ENCODE measurements at regions not wholly inside any gene's neighbourhood (a gene's known extent, or its start where the extent isn't known, plus 50 kb on each side); places are given as distances from the start of the nearest gene placed in this dataset.

DNA sequence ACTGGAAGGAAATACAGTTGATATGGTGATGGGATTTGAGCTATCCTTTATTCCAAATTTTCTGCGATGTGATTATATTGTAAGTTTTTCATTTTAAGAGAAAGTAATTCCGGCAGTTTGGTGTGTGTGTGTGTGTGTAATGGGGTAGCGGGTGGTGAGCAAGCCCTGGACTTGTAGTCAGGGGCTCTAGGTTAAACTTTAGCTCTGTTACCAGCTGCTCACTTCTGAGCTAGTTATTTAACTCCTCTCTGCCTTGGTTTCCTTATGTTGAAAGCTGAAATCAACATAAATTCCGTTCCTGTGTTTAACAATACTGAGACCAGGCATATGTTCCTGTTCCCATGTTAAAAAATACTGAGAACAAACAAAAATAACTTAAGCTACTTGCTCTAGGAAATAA lies 174.1 kb upstream of the CASK start:
- DNase-seq (ENCODE audit: extremely low read depth in 1 of 2, low read depth in 1 of 2) = no peak

DNA sequence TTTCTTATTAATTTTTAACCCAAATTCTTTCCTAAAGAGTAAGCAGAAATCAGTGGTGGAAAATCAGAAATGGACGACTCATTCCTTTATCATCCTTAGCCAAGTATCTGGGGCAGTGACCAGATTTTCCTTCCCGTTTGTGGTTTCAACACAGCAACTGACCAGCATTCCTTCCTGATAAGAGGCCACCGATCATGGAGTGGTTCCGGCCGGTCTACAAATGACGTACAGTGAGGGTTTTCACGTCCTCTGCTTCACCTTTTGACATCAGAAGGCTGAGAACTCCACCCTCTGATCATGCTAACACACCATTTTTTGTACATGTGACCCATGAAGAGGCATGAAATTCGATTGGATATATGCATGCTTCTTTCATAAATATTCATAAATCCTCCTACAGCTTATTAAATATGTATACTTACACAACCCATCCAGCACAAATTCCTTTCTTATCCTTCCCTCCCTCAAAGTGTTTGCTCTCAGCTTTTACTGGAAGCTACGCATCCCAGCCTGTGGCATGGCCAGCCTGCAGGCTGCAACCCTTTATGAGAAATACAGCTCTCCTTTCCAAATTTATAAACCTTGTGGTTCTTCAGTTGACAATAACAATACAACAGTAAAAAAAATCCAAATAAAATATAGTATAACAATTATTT lies 173.0 kb upstream of the CASK start:
- no peak for DNase-seq (ENCODE audit: extremely low read depth in 1 of 2, low read depth in 1 of 2)

GRCh38 chrX:42094218-42094617 lies 170.9 kb upstream of the CASK start:
- no peak for DNase-seq (ENCODE audit: extremely low read depth in 1 of 2, low read depth in 1 of 2)

- no peak for DNase-seq (ENCODE audit: extremely low read depth in 1 of 2, low read depth in 1 of 2)
These were observed 170.4 kb upstream of the CASK start for GRCh38 chrX:42093756-42094155.

GRCh38 chrX:42090395-42090794 lies 167.0 kb upstream of the CASK start:
- no peak for DNase-seq (ENCODE audit: extremely low read depth in 1 of 2, low read depth in 1 of 2)

DNA sequence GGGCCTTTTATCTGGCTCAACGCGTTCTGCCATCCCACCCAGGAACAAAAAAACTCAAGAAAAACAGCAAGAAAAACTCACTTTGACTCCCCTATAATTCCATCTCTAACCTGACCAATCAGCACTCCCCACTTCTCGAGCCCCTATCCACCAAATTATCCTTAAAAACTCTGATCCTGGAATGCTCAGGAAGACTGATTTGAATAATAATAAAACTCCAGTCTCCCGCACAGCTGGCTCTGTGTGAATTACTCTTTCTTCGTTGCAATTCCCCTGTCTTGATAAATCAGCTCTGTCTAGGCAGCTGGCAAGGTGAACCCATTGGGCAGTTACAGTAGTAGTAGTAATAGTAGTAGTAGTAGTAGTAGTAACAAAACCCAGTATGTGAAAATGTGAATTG lies 165.7 kb upstream of the CASK start:
- no peak for DNase-seq (ENCODE audit: extremely low read depth in 1 of 2, low read depth in 1 of 2)

DNA sequence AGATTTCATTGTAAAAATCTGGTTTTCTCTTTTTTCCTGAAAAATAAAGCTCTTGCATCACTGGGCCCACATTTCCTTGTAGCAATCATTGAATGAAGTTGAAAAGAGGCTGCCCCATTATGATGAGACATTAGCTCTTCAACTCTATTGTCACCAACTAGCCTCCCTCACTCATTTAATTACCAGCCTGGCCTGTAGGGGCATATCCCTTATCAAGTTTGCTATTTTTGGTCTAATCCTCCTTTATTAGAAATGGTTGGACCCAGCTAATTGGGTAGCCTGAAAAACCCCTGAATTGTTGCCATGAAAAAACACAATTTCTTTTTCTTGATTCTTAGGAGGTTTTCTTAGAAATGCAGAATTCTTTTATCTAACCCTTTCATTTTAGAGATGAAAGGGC lies 164.6 kb upstream of the CASK start:
- no peak for DNase-seq (ENCODE audit: extremely low read depth in 1 of 2, low read depth in 1 of 2)

DNA sequence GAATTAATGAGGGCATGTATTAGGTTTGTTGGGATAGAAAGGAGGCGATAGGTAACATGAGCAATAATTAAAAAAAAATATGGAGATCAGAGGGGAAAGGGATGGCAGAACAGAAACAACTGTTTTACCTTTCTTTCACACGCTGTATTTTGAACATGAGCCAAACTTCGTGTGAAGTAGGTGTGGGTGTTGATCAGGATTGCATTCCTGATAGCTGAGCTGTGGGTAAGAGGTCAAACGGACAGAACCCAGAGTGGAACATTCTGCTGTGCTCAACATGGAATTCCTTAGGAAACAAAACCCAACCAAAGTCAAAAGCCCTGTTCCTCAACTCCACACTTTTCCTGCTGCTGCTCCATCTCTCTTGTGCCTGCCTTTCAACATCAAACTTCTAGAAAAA lies 162.5 kb upstream of the CASK start:
- DNase-seq (ENCODE audit: extremely low read depth in 1 of 2, low read depth in 1 of 2) = no peak

DNA sequence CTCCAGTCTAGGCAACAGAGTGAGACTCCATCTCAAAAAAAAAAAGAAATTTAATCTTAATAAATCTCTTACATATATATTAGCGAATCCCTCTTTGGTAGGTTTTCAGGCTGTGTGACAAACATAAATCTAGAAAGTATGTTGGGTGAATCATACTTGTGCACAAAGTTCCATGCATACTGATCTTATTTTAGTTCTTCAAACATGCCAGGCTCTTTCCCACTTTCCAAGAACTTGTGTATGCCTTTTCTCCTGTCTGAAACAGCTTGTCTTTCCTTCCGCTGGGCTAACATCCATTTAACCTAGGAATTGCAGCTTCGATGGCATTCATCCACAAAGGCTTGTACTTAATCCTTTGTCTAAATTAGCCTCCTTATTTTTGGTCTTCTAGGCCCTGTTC lies 156.6 kb upstream of the CASK start:
- no peak for DNase-seq (ENCODE audit: extremely low read depth in 1 of 2, low read depth in 1 of 2)

DNA sequence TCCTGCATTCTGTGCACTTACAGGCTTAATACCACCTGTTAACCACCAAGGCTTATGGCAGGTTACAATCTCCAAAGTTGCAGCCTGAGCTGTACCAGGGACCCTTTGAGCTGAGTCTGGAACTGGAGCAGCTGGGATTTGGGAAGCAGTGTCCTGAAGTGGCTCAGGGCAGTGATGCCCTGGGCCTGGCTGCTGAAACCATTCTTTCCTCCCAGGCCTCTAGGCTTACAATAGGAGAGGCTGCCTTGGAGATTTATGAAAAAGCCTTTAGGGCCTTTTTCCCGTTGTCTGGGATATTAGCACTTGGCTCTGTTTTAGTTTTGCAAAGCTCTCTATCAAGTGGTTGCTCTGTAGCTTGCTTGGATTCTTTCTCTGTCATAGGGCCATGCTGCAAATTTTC lies 154.3 kb upstream of the CASK start:
- DNase-seq (ENCODE audit: extremely low read depth in 1 of 2, low read depth in 1 of 2) = no peak

GRCh38 chrX:42075032-42075431 lies 151.7 kb upstream of the CASK start:
- no peak for DNase-seq (ENCODE audit: extremely low read depth in 1 of 2, low read depth in 1 of 2)

GRCh38 chrX:42073448-42073847 lies 150.1 kb upstream of the CASK start:
- no peak for DNase-seq (ENCODE audit: extremely low read depth in 1 of 2, low read depth in 1 of 2)

GRCh38 chrX:42070866-42071265 lies 147.5 kb upstream of the CASK start:
- no peak for DNase-seq (ENCODE audit: extremely low read depth in 1 of 2, low read depth in 1 of 2)

DNA sequence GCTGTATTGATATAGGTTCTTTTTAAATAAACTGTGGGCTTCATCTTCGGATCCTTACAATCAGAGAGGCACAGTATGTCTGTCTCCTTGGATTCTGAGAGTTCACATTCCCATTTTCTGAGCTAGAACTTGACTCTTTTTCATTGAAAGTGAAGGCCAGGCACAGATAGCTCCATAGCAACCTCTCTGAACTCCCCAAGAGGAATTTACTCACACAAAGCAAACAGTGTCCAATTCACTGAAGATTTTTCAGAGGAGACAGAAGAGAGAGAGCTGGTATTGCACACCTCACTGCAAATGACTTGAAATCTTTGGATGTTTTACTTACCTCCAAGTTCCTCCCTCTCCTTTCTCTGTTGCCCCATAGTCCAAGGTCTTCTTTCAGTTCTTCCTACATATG lies 130.9 kb upstream of the CASK start:
- DNase-seq (ENCODE audit: extremely low read depth in 1 of 2, low read depth in 1 of 2) = no peak

DNA sequence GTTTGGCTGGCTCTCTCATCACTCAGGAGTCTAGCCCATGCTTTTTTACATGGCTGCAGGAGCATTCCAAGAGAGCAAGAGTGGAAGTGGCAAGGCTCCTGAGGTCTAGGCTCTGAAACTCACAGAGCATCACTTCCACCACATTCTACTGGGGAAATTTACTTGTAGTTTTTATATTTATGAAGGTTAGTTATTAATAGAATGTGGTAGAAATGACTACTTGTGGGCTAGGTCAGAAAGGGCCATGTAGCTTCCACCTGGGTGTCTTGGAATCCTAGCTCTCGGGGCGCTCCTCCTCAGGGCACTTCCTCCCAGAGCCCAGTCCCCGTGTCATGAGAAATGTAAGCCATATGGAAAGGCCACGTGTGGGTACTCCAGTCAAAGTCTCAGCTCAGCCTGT lies 127.0 kb upstream of the CASK start:
- DNase-seq (ENCODE audit: extremely low read depth in 1 of 2, low read depth in 1 of 2) = no peak

DNA sequence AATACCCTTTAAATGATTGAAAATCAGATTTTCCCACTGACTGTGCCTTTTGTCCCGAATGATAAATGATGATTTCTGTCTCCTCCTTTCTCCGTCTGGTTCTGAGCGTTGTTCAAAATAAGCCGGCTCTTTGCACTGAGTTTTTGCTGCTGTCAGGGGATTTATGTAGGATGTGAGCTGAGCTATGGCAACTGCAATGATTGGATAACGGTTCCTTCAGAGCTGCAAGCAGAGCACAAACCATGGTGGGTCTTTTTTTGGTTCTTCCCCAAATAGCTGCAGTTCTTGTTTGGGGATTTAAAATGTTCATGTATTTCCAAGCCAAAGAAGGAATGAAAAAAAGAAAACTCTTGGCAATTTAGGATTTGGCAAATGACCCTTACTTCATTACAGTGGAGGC lies 124.5 kb upstream of the CASK start:
- DNase-seq (ENCODE audit: extremely low read depth in 1 of 2, low read depth in 1 of 2) = no peak

GRCh38 chrX:42028109-42028508 lies 104.8 kb upstream of the CASK start:
- DNase-seq (ENCODE audit: extremely low read depth in 1 of 2, low read depth in 1 of 2) = no peak

DNA sequence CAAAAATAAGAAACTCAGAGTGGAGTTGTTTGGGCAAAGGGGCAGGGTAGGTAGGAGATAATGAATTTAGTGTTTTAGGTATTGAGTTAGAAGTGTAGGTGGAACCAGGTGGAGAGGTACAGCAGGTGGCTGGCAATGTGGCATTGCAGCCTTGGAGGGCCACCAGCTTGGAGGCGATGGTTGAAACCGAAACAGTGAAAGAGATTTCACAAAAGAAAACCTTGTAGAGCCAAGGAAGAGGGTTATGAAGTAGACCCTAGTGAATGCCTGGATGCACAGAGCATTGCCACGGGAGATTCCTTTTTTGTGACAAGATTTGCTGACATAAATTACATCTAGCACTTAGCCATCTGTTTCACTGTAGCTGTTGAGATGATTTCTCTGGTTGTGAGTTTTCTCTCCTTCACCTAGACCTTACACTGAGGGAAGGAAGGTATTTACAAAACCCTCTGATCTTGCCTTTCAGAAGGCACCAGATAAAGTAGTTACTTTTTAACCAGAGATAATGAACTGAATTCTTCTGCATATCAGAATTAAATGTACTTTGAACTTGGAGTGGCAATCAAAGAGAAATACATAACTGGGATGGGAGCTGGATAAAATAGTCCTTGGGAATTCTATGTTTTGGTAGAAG lies 104.1 kb upstream of the CASK start:
- no peak for DNase-seq (ENCODE audit: extremely low read depth in 1 of 2, low read depth in 1 of 2)

DNA sequence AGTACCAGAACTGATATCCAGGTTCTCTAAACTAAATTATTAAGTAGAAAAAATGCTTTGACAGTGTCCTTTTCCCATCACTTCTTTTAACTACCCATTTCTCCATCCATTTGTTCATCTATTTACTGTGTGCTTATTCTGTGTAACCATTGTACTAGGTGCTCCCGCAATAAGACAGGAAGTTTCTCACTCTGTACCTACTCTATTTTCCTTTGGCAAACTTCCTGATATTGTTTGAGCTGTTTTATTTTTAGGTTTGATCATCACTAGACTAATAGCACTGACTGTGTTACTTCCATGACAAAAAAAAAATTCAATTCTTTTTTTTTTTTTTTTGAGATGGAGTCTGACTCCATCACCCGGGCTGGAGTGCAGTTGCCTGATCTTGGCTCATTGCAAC lies 102.5 kb upstream of the CASK start:
- DNase-seq (ENCODE audit: extremely low read depth in 1 of 2, low read depth in 1 of 2) = no peak

- DNase-seq (ENCODE audit: extremely low read depth in 1 of 2, low read depth in 1 of 2) = no peak
These were observed 99.8 kb upstream of the CASK start for GRCh38 chrX:42023122-42023521.

- no peak for DNase-seq (ENCODE audit: extremely low read depth in 1 of 2, low read depth in 1 of 2)
These were observed 98.8 kb upstream of the CASK start for GRCh38 chrX:42022158-42022557.

DNA sequence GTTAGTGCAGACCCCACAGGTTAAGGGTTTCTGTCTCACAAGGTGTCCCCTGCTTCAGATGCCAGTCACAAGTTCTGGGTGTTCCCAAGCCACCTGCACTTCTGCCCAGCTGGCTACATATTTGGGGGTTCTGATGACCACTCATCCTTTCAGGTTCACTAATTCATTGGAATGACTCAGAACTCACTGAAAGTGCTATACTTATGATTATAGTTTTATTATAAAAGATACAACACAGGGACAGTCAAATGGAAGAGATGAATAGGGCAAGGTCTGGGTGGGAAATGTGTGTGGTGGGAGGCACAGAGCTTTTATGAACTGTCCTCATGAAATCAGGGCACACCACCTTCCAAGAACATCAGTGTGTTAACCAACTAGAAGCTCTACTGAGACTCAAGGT lies 97.7 kb upstream of the CASK start:
- no peak for DNase-seq (ENCODE audit: extremely low read depth in 1 of 2, low read depth in 1 of 2)

DNA sequence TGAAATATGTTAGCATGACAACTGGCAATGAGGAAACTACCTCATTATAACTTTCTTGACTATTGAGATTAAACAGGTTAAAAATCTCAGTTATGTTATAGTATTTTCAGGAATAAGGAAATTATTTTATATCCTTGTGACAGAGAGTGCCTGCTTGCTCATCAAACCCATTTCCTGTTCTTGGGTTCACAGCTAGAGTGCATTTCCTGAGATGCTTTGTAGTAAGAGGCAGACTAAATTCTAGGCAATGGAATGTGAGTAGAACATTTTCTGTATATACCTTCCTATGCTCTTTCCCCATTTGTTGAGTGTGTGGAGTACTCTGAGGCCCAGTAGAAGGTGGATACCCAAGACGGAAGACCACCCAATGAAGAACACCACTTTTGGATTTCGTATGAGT lies 96.9 kb upstream of the CASK start:
- DNase-seq (ENCODE audit: extremely low read depth in 1 of 2, low read depth in 1 of 2) = no peak

All from stimulated activated CD8-positive, alpha-beta memory T cell treated with anti-CD3 and anti-CD28 coated beads, Interleukin-7, amount 100 ng/mL, for 48 hours (primary cell).